ENCODE measurements at regions not wholly inside any gene's neighbourhood (a gene's known extent, or its start where the extent isn't known, plus 50 kb on each side); places are given as distances from the start of the nearest gene placed in this dataset.
"Not testable (repeated sequence)": the region's sequence is repeated elsewhere in the genome, so short reads cannot be mapped to it uniquely, and the experiment has no call there.

DNA sequence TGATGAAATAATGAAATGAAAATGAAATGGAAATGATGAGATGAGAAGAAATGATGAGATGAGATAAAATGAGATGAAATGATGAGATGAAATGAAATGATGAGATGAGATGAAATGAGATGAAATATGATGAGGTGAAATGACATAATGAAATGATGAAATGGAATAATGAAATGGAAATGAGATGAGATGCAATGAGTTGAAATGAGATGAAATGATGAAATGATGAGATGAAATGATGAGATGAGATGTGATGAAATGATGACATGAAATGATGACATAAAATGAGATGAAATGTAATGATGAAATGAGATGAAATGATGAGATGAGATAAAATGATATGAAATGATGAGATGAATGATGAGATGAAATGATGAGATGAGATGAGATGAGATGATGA is 342.7 kb upstream of the PLGLB1 start:
- H3K4me1 ChIP-seq; BruUV-seq (replicated peaks); H3K4me3 Mint-ChIP-seq (ENCODE audit: unreplicated experiment); POLR2A ChIA-PET; H3K36me3 Mint-ChIP-seq (ENCODE audit: insufficient read depth, unreplicated experiment); CTCF ChIA-PET; H3K27me3 Mint-ChIP-seq (ENCODE audit: insufficient read depth, unreplicated experiment); H3K4me1 Mint-ChIP-seq (ENCODE audit: low read depth, unreplicated experiment); H3K36me3 ChIP-seq (ENCODE audit: control insufficient read depth, insufficient read depth, low read length); H3K27ac Mint-ChIP-seq (ENCODE audit: unreplicated experiment); H3K27me3 ChIP-seq (replicated peaks; ENCODE audit: control insufficient read depth, insufficient read depth, low read length); H3K9me3 Mint-ChIP-seq (ENCODE audit: unreplicated experiment); intact Hi-C loops (cut with micrococcal nuclease; ENCODE audit: unreplicated experiment); H3K4me3 ChIP-seq (ENCODE audit: low read depth, low read length); H3K9me3 ChIP-seq; DNase-seq: not testable (repeated sequence)

DNA sequence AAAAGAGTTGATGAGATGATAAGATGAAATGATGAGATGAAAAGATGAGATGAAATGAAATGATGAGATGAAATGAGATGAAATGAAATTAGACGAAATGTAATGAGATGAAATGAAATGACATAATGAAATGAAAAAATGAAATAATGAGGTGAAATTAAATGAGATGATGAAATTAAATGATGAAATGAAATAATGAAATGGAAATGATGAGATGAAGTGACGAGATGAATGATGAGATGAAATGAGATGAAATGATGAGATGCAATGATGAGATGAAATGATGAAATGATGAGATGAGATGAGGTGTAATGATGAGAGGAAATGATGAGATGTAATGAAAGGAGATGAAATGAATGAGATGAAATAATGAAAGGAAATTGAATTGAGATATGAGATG is 343.4 kb upstream of the PLGLB1 start:
- H3K4me1 ChIP-seq; POLR2A ChIA-PET; BruUV-seq (replicated peaks): not testable (repeated sequence)

DNA sequence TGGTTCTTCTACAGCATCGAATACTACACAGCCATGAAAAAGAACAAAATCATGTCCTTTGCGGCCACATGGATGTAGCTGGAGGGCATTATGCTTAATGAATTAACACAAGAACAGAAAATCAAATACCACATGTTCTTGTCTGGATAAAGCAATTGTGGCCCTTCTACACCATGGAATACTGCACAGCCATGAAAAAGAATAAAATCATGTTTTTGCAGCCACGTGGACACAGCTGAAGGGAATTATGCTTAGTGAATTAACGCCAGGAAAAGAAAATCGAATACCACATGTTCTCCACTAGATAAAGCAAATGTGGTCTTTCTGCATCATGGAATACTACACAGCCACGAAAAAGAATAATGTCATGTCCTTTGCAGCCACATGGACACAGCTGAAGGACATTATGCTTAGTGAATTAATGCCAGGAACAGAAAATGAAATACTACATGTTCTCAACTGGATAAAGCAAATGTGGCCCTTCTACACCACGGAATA is 361.8 kb upstream of the PLGLB2 start:
- BruUV-seq (replicated peaks); H3K4me3 Mint-ChIP-seq (ENCODE audit: unreplicated experiment); DNase-seq; H3K27ac Mint-ChIP-seq (ENCODE audit: unreplicated experiment); H3K4me1 ChIP-seq; H3K36me3 ChIP-seq (ENCODE audit: control insufficient read depth, insufficient read depth, low read length); intact Hi-C loops (cut with micrococcal nuclease; ENCODE audit: unreplicated experiment); H3K4me1 Mint-ChIP-seq (ENCODE audit: low read depth, unreplicated experiment); CTCF ChIA-PET; H3K9me3 Mint-ChIP-seq (ENCODE audit: unreplicated experiment); H3K27me3 ChIP-seq (replicated peaks; ENCODE audit: control insufficient read depth, insufficient read depth, low read length); H3K27me3 Mint-ChIP-seq (ENCODE audit: insufficient read depth, unreplicated experiment); POLR2A ChIA-PET; H3K9me3 ChIP-seq; H3K36me3 Mint-ChIP-seq (ENCODE audit: insufficient read depth, unreplicated experiment); H3K4me3 ChIP-seq (ENCODE audit: low read depth, low read length): not testable (repeated sequence)

More for the DNA sequence above, 343.4 kb upstream of the PLGLB1 start:
- H3K36me3 ChIP-seq (ENCODE audit: control insufficient read depth, insufficient read depth, low read length); H3K9me3 ChIP-seq; H3K4me1 Mint-ChIP-seq (ENCODE audit: low read depth, unreplicated experiment); H3K27ac Mint-ChIP-seq (ENCODE audit: unreplicated experiment); H3K27me3 ChIP-seq (replicated peaks; ENCODE audit: control insufficient read depth, insufficient read depth, low read length); H3K36me3 Mint-ChIP-seq (ENCODE audit: insufficient read depth, unreplicated experiment); intact Hi-C loops (cut with micrococcal nuclease; ENCODE audit: unreplicated experiment); H3K27me3 Mint-ChIP-seq (ENCODE audit: insufficient read depth, unreplicated experiment); H3K4me3 Mint-ChIP-seq (ENCODE audit: unreplicated experiment); DNase-seq; CTCF ChIA-PET; H3K9me3 Mint-ChIP-seq (ENCODE audit: unreplicated experiment); H3K4me3 ChIP-seq (ENCODE audit: low read depth, low read length): not testable (repeated sequence)

DNA sequence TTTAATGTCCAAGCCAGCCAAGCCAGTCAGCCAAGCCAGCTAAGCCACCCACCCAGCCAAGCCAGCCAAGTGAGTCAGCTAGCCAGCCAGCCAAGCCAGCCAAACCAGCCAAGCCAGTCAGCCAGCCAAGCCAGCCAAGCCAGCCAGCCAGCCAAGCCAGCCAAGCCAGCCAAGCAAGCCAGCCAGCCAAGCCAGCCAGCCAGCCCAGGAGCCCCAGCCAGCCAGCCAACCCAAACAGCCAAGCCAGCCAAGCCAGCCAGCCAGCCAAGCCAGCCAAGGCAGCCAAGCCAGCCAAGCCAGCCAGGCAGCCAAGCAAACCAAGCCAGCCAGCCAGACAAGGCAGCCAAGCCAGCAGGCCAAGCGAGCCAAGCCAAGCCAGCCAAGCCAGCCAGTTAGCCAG is 352.1 kb upstream of the PLGLB2 start:
- not testable (repeated sequence) for BruUV-seq (replicated peaks)

DNA sequence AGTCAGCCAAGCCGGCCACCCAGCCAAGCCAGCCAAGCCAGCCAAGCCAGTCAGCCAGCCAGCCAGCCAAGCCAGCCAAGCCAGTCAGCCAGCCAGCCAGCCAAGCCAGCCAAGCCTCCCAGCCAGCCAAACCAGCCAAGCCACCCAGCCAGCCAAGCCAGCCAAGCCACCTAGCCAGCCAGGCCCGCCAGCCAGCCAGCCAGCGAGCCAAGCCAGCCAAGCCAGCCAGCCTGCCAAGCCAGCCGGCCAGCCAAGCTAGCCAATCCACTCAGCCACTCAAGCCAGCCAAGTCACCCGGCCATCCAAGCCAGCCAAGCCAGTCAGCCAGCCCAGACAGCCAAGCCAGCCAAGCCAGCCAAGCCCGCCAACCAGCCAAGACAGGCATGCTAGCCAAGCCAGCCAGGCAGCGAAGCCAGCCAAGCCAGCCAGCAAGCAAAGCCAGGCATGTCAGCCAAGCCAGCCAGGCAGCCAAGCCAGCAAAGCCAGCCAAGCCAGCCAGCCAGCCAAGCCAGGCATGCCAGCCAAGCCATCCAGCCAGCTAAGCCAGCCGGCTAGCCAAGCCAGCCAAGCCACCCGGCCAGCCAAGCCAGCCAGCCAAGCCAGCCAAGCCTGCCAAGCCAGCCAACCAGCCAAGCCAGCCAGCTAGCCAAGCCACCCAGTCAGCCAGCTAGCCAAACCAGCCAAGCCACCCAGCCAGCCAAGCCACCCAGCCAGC is 351.2 kb upstream of the PLGLB2 start:
- H3K9me3 Mint-ChIP-seq (ENCODE audit: unreplicated experiment); POLR2A ChIA-PET; H3K9me3 ChIP-seq; H3K4me1 Mint-ChIP-seq (ENCODE audit: low read depth, unreplicated experiment); intact Hi-C loops (cut with micrococcal nuclease; ENCODE audit: unreplicated experiment); H3K36me3 Mint-ChIP-seq (ENCODE audit: insufficient read depth, unreplicated experiment); CTCF ChIA-PET; H3K27me3 ChIP-seq (replicated peaks; ENCODE audit: control insufficient read depth, insufficient read depth, low read length); H3K27me3 Mint-ChIP-seq (ENCODE audit: insufficient read depth, unreplicated experiment); BruUV-seq (replicated peaks); DNase-seq; H3K4me1 ChIP-seq; H3K36me3 ChIP-seq (ENCODE audit: control insufficient read depth, insufficient read depth, low read length); H3K27ac Mint-ChIP-seq (ENCODE audit: unreplicated experiment); H3K4me3 ChIP-seq (ENCODE audit: low read depth, low read length); H3K4me3 Mint-ChIP-seq (ENCODE audit: unreplicated experiment): not testable (repeated sequence)

More for the DNA sequence above, 352.1 kb upstream of the PLGLB2 start:
- H3K9me3 ChIP-seq; H3K9me3 Mint-ChIP-seq (ENCODE audit: unreplicated experiment); H3K36me3 ChIP-seq (ENCODE audit: control insufficient read depth, insufficient read depth, low read length); CTCF ChIA-PET; H3K4me3 ChIP-seq (ENCODE audit: low read depth, low read length); H3K27ac Mint-ChIP-seq (ENCODE audit: unreplicated experiment); H3K27me3 ChIP-seq (replicated peaks; ENCODE audit: control insufficient read depth, insufficient read depth, low read length); H3K4me3 Mint-ChIP-seq (ENCODE audit: unreplicated experiment); H3K27me3 Mint-ChIP-seq (ENCODE audit: insufficient read depth, unreplicated experiment); H3K4me1 ChIP-seq; POLR2A ChIA-PET; H3K4me1 Mint-ChIP-seq (ENCODE audit: low read depth, unreplicated experiment); H3K36me3 Mint-ChIP-seq (ENCODE audit: insufficient read depth, unreplicated experiment); intact Hi-C loops (cut with micrococcal nuclease; ENCODE audit: unreplicated experiment): not testable (repeated sequence)
- peak in 1 of 2 experiments; percentile 49 for DNase-seq

DNA sequence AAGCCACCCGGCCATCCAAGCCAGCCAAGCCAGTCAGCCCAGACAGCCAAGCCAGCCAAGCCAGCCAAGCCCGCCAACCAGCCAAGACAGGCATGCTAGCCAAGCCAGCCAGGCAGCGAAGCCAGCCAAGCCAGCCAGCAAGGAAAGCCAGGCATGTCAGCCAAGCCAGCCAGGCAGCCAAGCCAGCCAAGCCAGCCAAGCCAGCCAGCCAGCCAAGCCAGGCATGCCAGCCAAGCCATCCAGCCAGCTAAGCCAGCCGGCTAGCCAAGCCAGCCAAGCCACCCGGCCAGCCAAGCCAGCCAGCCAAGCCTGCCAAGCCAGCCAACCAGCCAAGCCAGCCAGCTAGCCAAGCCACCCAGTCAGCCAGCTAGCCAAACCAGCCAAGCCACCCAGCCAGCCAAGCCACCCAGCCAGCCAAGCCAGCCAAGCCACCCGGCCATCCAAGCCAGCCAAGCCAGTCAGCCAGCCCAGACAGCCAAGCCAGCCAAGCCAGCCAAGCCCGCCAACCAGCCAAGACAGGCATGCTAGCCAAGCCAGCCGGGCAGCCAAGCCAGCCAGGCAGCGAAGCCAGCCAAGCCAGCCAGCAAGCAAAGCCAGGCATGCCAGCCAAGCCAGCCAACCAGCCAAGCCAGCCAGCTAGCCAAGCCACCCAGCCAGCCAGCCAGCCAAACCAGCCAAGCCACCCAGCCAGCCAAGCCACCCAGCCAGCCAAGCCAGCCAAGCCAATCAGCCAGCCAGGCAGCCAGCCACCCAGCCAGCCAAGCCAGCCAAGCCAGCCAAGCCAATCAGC is 350.4 kb upstream of the PLGLB2 start:
- intact Hi-C loops (cut with micrococcal nuclease; ENCODE audit: unreplicated experiment); H3K27ac Mint-ChIP-seq (ENCODE audit: unreplicated experiment); BruUV-seq (replicated peaks); H3K36me3 ChIP-seq (ENCODE audit: control insufficient read depth, insufficient read depth, low read length); H3K4me3 ChIP-seq (ENCODE audit: low read depth, low read length); H3K27me3 ChIP-seq (replicated peaks; ENCODE audit: control insufficient read depth, insufficient read depth, low read length); H3K9me3 ChIP-seq; CTCF ChIA-PET; H3K4me3 Mint-ChIP-seq (ENCODE audit: unreplicated experiment); H3K4me1 Mint-ChIP-seq (ENCODE audit: low read depth, unreplicated experiment); POLR2A ChIA-PET; H3K27me3 Mint-ChIP-seq (ENCODE audit: insufficient read depth, unreplicated experiment); H3K9me3 Mint-ChIP-seq (ENCODE audit: unreplicated experiment); H3K36me3 Mint-ChIP-seq (ENCODE audit: insufficient read depth, unreplicated experiment); H3K4me1 ChIP-seq; DNase-seq: not testable (repeated sequence)
